ENCODE measurements at regions not wholly inside any gene's neighbourhood (a gene's known extent, or its start where the extent isn't known, plus 50 kb on each side); places are given as distances from the start of the nearest gene placed in this dataset.

DNA sequence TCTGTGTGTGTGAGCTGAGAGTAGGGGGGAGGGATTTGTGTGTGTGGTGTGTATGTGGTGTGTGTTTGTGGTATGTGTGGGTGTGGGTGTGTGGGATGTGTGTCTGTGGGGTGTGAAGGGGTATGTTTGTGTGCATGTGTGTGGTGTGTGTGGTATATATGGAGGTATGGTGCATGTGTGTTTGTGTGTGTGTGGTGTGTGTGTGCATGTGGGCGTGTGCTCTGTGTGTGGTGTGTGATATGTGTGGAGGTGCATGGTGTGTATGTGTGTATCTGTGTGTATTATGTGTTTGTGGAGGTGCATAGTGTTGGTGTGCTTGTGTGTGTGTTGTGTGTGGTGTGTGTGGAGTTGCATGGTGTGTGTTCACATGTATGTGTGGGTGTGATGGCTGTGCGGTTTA lies 106.0 kb downstream of the CMPK2 start:
- DNase-seq: no peak

DNA sequence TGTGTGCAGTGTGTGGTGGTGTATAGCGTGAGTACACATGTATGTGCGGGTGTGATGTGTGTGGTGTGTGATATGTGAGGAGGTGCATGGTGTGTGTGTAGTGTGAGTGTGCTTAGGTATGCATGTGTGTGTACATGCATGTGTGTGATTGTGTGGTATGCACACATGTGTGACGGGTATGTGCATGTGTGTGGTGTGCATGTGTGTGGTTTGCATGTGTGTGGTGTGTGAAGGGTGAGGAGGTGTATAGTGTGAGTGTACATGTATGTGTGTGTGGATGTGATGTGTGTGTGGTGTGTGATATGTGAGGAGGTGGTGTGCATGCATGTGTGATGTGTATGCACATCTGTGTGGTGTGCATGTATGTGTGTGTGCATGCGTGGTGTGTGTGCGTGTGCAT lies 105.6 kb downstream of the CMPK2 start:
- DNase-seq: no peak

DNA sequence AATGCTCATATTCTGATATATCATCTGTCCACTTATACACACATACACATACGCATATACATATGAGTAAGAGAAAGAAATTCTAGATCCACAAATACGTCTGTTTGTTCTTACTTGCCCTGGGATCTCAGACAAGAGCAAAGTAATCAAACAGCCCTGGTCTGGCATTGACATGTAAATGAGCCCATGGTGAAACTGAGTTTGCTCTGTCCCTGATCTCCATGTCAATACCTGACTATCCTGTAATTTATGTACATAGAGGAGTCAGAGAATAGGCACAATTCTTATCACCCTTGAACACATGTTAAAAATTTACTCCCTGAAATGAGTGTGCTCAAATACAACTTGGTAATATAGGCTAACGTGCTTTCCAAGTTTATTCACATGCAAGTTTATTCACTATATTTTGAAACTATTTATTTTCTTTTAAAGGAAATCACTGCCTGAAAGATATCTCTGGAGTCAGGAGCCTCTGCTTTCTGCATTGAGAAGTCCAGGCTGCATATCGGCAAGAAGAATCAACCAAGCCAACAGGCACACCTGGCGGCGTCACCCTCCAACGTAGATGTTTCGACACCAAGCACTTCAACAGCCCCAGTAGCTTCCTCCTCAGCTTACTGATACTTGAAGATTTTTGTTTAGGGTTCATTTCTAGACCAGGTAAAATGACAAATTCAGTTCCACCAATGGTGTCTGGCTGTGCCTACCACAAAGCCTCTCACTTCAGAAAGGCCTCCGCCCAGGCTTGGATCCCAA lies 100.6 kb downstream of the CMPK2 start:
- DNase-seq: no peak

DNA sequence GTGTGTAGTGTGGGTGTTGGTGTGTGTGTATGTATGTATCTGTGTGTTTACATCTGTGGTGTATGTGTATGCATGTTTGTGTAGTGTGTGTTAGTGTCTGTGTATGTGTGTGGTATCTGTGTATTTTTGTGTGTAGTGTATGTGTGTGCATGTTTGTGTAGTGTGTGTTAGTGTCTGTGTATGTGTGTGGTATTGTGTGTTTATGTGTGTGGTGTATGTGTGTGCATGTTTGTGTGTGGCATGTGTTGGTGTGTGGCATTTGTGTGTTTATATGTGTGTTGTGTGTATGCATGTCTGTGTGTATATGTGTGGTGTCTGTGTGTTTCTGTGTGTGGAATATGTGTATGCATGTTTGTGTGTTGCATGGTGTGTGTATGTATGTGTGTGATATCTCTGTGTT lies 96.4 kb downstream of the CMPK2 start:
- no peak for DNase-seq

DNA sequence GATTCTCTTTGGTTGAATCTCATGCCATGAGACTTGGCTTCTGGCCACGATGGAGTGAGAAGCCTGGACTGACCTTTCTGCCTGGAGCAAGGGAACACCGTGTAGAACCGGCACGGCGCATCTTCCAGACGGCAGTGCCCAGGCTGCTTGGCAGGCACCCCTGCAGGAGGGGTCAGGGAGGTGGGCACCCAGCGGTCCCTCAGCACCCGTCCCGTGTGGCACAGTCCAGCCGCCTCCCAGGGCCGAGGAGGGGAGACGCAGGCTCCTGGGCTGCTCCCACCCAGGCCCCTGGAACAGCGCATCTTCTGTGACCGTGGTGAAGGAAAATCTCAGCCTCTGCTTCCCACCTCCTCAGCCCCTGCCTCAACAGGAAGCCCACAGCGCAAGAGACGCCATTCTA lies 95.7 kb downstream of the CMPK2 start:
- DNase-seq: no peak

DNA sequence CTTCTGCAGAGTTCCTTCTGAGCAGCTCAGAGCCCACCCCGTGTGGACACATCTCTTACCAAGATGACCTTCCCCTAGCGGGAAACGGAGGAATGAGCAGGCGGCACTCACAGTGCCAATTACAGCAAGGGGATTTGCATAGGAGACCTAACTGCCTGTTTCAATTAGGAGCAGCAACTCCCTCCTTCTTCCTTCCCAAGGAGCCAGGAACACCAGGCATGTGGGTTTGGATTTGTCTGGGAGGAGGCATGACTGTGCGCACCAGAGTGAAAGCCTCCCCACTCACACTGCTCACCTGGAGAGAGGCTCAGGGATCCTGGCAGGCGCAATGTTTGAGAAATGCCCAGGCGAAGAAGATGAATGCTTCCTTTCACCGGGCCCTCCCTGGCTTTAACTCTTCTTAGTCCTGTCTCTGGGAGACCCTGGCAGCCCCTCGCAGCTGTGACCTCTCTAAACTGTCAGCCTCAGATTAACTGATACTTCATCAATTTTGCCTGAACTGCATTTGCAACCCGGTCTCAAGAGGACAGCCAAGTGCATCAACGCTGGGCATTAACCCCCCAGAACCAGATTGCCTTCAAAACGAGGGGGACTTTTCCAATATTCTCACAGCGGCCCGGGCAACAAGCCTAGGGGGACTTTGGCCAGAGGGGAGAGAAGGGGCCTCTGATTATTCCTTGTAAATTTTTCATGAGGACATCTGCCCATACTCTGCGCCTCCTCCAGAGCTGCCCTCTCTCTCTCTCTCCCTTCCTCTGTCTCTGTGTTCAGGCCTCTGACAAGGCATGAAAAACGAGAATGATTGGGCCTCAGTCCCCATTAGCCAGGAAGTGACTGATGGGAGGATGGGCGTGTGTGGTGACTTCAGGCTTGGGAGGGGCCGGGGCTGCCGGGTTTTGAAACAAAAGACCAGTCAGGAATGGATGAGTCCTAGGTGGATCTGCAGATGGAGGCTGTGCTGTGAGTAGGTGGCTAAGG lies 93.8 kb downstream of the CMPK2 start:
- no peak for DNase-seq

DNA sequence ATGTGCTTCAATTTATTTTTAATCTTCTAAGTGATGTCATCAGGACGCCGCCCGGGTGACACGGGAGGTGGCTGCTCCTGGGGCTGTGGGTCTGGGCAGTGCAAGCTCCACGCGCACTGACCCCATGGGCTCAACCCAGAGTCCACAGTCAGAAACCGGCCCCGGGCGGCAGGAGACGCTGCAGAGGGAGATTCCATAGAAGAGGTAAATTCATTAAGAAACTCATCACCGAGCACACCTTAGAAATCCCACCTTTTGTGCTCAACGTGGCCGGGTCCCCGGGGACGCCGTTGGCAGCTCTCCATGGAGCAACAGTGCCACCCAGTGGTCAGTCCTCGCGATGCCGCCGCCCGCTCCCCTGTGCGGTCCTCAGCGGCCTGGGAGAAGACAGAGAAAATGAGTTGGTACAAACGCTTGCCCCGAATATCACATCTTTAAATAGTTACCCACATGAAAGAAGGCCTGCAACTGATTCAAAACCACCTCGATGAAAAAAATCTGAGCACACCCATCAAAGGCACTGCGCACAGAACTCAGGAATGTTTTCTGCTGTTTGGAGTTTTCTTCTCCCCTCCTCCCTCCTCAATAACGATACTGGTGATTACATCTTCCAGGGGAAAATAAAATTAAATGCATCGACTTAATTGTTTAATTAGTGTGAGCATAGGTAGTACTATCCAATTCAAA lies 92.6 kb downstream of the CMPK2 start:
- peak; percentile 68 for DNase-seq

DNA sequence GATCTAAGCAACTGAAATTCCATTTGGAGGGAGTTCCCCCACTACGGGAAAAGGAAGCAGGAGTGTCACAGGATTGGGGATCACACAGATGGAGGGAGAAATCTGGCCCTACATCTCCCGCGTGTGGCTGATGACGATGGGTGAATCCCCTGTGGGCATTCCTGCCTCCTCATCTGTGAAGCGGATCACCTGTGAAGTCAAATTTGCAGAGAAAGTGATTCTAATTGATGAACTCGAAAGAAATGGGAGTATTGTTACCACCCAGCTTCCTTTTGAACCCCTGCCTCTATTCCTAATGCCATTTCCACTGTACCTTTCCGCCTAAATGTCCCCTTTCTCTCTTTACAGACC lies 92.0 kb downstream of the CMPK2 start:
- no peak for DNase-seq

DNA sequence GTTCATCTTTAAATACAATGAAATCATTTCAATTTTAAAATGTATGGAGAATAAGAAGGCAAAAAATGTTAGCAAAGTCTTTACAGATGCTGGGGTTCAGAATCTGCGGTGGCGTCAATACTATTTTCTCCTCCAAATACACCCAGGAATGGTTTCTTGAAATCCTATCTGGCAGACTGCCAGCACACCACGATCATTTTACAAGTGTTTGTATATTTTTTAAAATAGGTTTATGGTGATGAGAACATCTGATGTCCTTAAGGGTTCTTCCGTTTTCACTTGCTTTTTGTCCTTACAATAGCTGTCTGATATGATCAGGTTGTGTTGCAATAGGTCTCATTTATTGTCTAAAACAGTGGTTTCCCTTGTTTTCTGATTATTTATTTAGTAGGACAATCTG lies 89.6 kb downstream of the CMPK2 start:
- DNase-seq: no peak

DNA sequence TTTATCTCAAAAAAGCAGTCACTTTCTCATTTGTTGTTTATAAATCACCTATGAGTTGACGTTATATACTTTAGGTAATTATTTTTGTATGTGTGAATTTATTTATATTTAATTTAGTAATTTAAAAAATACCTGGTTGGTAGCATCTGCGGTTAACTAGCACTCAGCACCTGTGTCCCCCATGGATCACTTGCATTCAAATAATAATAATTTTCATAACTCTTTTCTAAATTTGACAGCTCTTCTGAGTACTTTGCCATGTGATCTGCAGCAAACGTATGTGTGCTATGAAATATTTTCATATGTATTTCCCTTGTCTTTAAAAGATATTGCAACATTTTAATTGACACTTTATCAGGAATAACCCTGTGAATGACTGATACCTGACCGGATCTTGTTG lies 88.1 kb downstream of the CMPK2 start:
- DNase-seq: no peak

DNA sequence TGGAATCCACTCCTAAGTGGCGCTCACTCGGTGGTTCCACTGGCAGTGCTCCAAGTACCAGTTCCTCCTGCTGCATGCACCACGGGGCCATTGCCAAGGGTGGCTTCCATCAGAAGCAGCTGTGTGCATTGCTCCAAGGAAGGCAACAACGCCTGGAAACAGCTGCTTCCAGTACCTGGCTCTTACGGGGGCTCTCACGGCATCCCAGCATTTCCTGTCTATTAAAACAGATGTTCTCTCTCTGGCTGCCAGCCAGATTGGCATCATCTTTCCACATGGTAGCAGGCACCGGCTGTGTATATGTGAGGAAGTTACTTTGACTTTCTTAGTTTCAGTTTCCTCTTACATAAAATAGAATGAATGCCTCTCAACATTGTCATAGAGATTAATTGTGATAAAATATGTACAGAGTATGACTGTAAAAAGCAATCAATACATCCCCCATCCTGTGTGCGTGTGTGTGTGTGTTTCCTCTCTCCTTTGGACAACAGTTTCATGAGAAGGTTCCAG lies 84.9 kb downstream of the CMPK2 start:
- DNase-seq: no peak

DNA sequence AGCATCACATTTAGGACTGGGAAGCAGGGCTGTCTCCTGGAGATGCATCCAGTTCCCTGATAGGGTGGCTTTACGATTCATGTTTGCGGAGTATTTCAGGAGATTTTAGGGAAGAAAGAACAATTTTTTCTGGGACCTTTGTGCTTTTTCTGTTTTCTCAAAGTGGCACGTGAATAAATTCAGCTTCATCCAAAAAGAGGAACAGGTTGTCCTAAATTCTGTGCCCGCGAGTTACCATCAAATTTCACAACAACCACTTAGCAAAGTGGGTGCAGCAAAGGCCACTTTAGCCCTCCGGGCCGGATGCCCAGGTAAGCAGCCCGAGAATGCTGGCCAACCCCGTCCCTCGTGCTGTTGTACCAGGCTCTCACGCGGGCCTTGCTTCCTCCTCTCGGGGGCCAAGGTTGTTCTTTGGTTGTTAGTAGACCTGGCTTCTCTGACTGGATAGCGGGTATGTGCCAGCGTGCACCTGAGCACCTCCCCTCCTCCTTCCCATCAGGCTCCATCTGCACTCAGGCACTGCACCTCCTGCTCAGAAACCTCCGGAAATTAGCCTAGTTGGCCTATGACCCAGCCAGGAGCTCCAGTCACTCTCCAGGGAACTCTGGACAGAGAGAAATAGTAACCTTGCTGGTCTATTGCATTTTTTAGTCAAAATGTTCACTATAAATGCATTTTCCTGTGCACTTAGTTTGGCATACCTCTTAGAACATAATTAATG lies 83.0 kb downstream of the CMPK2 start:
- DNase-seq: no peak

DNA sequence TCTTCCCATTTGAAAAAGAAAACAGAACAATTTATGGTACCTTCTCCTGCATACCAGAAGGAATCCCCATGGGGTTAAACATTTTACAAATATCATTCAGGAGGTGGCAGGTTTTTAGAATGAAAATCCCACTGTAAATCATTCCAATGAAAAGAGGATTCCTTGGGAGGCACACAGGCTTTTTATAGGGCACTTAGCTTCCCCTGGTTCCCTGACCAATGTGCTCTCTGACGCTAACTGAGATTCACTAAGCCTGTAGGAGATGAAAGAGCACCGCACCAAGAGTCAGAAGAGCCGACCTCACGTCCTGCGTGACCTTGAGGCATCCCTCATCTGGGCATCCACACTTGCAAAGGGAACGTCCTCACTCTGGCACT lies 82.5 kb downstream of the CMPK2 start:
- no peak for DNase-seq

DNA sequence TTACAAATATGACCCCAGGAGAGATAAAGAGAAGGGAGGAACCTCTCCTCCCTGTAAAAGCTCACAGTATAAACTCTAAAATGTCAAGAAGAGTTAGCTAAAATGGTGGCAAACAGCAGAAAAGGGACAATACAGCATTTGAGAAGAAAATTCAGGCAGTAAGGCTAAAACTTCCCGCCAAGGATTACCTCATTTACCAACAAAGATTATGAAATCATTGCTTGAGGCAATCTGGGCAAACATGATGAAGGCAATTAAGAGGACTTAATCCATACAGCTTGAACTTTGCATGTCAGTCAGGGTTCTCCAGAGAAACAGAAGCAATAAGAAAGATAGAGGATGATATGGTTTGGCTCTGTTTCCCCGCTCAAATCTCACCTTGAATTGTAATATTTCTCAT lies 81.4 kb downstream of the CMPK2 start:
- no peak for DNase-seq

DNA sequence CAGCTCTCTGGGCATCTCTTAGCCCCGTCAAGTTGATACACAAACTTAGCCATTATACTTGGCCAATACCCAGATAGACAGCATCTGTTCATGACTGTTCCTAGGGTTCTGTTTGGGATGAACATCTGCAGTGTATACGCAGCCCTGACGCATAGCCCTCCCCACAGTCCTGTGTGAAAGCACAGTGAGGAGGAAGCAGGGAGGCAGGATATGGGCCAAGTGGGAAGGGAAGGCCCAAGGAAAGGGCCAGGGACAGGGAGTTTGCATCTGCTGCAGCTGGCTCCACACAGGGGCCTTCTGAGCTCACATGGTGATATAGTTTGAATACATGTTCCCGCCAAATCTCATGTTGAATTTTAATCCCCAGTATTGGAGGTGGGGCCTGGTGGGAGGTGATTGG lies 80.2 kb downstream of the CMPK2 start:
- no peak for DNase-seq

DNA sequence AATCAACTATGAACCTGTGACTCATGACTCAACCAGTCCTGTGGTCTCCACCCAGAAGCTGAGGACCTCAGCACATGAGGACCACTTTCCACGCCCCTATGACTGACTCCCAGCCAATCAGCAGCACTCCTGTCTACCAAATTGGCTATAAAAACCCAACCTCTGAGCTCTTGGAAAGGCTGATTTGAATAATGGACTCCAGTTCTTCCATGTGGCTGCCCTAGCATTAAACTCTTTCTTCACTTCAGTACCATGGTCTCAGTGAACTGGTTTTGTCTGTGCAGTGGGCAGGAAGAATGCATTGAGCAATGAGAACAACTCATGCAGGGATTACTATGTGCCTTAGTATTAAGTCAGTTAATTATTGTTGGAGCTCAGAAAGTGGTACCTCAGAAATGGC lies 78.3 kb downstream of the CMPK2 start:
- no peak for DNase-seq

DNA sequence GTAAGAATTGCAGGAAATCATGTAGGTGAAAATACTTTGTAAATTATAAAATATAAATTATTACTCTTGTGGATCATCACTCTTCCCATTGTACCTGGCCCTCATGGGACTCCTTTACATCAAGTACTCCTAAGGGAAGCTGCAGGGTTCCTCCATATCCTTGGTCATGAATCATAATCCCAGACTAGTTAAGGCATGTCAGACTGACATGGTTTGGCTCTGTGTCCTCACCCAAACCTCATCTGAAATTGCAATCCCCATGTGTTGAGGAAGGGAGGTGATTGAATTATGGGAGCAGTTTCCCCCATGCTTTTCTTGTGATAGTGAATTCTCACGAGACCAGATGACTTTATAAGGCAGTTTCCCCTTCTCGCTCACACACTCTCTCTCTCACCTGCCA lies 77.1 kb downstream of the CMPK2 start:
- no peak for DNase-seq

DNA sequence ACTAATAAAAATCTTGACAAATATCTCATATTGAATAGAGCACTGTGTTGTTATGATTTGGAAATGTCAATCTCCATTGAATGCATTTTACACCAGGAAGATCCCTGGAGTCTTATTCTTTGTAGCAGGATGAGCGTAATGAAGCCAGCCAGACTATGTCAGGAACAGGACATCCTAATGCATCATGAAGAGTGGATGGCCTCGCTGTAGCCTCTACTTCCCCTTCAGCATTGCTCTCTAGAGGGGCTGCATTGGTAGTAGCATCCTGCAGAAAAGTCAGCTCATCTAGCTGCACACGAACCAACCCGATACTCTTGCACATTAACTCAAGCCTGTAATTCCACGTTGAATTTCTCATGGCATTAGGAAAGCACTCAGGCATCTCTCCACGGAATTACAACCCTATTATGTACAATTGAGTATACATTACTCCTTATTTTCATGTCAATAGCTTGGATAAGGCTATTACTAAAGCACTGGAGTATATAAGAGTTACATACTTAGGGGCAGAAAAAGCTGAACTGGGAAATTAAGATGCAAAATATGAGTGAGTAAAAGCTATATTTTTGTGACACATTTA lies 76.1 kb downstream of the CMPK2 start:
- DNase-seq: no peak

DNA sequence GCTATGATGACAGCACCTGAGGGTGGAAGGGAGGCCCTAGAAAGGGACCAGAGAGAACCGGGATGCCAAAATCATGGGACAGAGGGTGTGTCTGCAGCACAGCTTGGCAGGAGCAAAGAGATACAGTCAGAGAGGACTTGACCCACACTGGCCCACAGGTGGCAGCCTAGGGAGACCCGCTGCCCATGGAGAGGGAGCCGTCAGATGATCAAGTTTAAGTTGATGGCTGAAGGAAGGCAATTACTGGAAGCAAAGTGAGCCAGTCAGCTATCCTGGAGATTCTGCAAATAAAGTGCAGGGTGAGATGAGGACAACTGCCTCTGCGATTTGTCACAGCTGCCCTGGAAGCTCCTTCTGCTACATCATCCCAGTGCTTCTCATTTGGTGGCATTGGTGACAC lies 74.0 kb downstream of the CMPK2 start:
- DNase-seq: no peak

DNA sequence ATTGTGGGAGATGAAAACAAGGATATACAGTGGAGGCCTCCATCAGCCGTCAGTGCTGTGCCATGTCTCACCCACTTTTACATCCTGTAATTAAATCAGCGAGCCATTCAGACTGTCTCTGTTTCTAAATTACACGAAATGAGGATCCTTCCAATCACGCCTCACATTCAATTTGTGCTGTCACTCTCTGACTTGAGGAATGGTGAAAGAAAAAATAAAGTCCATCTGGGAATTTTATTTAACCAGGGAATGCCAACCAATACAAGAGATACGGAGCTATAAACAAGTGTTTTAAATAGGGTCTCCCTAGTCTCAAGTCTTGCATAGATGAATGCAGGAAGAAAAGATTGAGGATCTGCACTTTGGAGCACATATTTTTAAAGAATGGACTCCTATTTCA lies 72.8 kb downstream of the CMPK2 start:
- no peak for DNase-seq

DNA sequence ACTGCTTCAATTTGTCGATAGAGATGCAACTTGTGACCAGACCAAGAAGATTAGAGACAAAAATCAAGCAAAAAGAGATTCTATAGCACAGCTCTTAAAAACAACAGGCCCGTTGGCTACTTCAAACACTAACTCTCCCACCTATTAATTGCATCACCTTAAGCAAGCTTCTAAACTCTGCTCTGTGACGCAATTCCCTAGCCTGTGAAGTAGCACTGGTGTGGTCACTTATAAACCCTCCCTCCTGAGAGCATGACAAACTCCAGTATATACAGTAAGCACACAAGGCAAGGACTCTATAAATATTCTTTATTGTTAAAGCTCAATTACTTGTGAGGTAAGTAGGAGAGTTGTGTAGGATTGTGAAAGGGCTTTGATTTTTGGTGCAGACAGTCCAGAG lies 72.3 kb downstream of the CMPK2 start:
- DNase-seq: no peak

DNA sequence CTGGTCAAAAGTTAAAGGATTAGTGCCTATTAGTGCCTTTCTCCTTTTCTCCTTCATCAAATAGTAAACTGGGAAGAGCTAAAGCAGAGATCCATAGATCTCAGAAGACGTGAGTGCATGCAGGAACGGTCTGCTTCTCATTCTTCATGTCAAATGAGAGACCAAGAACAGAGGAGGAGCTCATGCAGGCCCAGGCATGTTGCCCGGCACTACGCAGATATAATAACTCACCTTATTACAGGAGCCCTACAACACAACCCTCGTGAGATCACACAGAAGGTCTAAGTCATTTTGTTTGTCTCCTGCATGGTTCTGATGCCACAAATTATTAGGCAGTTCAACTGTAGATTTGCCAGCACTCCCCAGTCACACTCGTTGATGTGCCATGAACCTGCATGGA lies 71.8 kb downstream of the CMPK2 start:
- no peak for DNase-seq

DNA sequence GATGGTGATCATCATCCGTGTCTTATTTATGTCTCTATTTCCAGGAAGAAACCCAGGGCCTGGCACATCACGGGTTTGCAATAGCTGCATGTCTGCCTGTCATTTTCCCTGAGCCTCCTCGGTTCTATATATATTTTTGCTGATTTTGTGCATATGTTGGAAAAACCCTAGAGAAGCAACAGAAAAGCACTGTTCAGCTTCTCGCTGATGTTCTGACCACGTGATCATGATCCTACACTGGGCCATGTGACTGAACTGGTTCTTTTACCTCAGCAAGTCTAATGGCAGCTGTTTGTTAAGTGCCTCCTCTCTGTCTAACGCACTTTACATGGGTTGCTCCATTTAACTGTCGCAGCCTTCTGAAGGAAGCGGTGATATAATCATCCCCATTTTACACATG lies 71.3 kb downstream of the CMPK2 start:
- no peak for DNase-seq
